B cell (primary cell): ENCODE measurements at regions not wholly inside any gene's neighbourhood (a gene's known extent, or its start where the extent isn't known, plus 50 kb on each side); places are given as distances from the start of the nearest gene placed in this dataset.

Experiments
- ATAC-seq: fragments of 200-7000 bp; cut with Tn5 transposase; one replicate; pipeline ENCODE4 v1.10.0; 2021; ENCODE audit warnings: low read depth, mild to moderate bottlenecking, moderate number of reproducible peaks, moderate library complexity
- CTCF ChIA-PET: fragments of 350-600 bp; sonication (Branson Sonifier 250); formaldehyde crosslinking; loops from one replicate; lab custom pipeline; 2021; ENCODE audit warnings: antibody characterized with exemption, inconsistent platforms; lab: Charles Lee
- POLR2A ChIA-PET: fragments of 350-600 bp; sonication (Branson Sonifier 250); formaldehyde crosslinking; loops from one replicate; lab custom pipeline; 2021; ENCODE audit warnings: antibody characterized with exemption; lab: Charles Lee
- DNase-seq: peaks from one replicate; pipeline ENCODE4 v3.0.0; 2013
- H2AFZ ChIP-seq: 2 replicates; pipeline ENCODE4 v1.6.1; 2012; ENCODE audit warnings: mild to moderate bottlenecking, low read depth, low read length; ENCODE audit not compliant: insufficient read depth, poor library complexity, severe bottlenecking
- H3K27ac ChIP-seq, 2 donors: 1 replicate in 1 of 2; 2 replicates in 1 of 2; pipeline ENCODE4 v1.5.1; 2012 to 2013; ENCODE audit warnings: low read length in 2 of 2, mild to moderate bottlenecking in 2 of 2, moderate library complexity in 1 of 2
- H3K27me3 ChIP-seq, 4 experiments: fragments of 200-600 bp in 1 of 4; sonication (generic) in 1 of 4; replicated peaks in 1 of 4; 1 replicate in 2 of 4; 2 replicates in 2 of 4; pipeline versions ENCODE4 v1.6.1 to v1.7.0; 2013 to 2016; ENCODE audit warnings: low read length in 3 of 4, mild to moderate bottlenecking in 2 of 4, mixed read lengths in 1 of 4, moderate library complexity in 1 of 4; ENCODE audit not compliant: insufficient read depth in 4 of 4, control insufficient read depth in 3 of 4; ENCODE audit errors: control extremely low read depth in 1 of 4
- H3K36me3 ChIP-seq, 2 experiments: replicated peaks in 1 of 2; 1 replicate in 1 of 2; 2 replicates in 1 of 2; pipeline versions ENCODE4 v1.6.1 to v1.7.1; 2013; ENCODE audit warnings: low read length in 1 of 2; ENCODE audit not compliant: insufficient read depth in 2 of 2, control insufficient read depth in 1 of 2; ENCODE audit errors: control extremely low read depth in 1 of 2, extremely low read depth in 1 of 2
- H3K4me1 ChIP-seq, 2 donors: fragments of 200-600 bp in 1 of 2; sonication (generic) in 1 of 2; 1 replicate in 1 of 2; 2 replicates in 1 of 2; pipeline versions ENCODE4 v1.5.1 to v1.6.1; 2013 to 2017; ENCODE audit warnings: low read length in 2 of 2; ENCODE audit not compliant: control insufficient read depth in 2 of 2, insufficient read depth in 2 of 2
- H3K4me2 ChIP-seq: replicated peaks from 2 replicates; pipeline ENCODE3; 2012; ENCODE audit warnings: mild to moderate bottlenecking, low read depth, low read length; ENCODE audit not compliant: poor library complexity, severe bottlenecking
- H3K4me3 ChIP-seq, 5 experiments: fragments of 200-600 bp in 1 of 5; sonication (generic) in 1 of 5; 1 replicate in 3 of 5; 2 replicates in 2 of 5; pipeline versions ENCODE4 v1.5.1 to v1.7.0; 2011 to 2016; ENCODE audit warnings: low read length in 4 of 5, mild to moderate bottlenecking in 4 of 5, low read depth in 2 of 5, control low read depth in 1 of 5, moderate library complexity in 1 of 5; ENCODE audit not compliant: insufficient read depth in 1 of 5; ENCODE audit errors: control extremely low read depth in 1 of 5, extremely low read depth in 1 of 5
- H3K79me2 ChIP-seq: fragments of 200-600 bp; sonication (generic); one replicate; pipeline ENCODE4 v1.6.0; 2016; ENCODE audit warnings: low read length; ENCODE audit not compliant: control insufficient read depth, insufficient read depth
- H3K9ac ChIP-seq: fragments of 200-600 bp; sonication (generic); 2 replicates; pipeline ENCODE4 v1.6.1; 2017; ENCODE audit warnings: mild to moderate bottlenecking, low read length, moderate library complexity
- H3K9me3 ChIP-seq, 3 donors: one replicate each; pipeline versions ENCODE4 v1.6.1 to v1.7.1; 2013; ENCODE audit warnings: low read length in 2 of 3; ENCODE audit not compliant: control insufficient read depth in 2 of 3, insufficient read depth in 1 of 3; ENCODE audit errors: control extremely low read depth in 1 of 3
- H4K20me1 ChIP-seq: 2 replicates; pipeline ENCODE4 v1.6.0; 2012; ENCODE audit warnings: mild to moderate bottlenecking, low read length; ENCODE audit not compliant: insufficient read depth, control insufficient read depth, poor library complexity, severe bottlenecking
- H3K27ac Mint-ChIP-seq: one replicate; pipeline ENCODE4 v1.8.0; 2021; ENCODE audit warnings: mixed read lengths
- H3K27me3 Mint-ChIP-seq: one replicate; pipeline ENCODE4 v1.8.0; 2021; ENCODE audit warnings: mixed read lengths
- H3K4me1 Mint-ChIP-seq: one replicate; pipeline ENCODE4 v1.8.0; 2021; ENCODE audit warnings: mixed read lengths
- H3K4me3 Mint-ChIP-seq: one replicate; pipeline ENCODE4 v1.8.0; 2021; ENCODE audit warnings: mixed read lengths
- H3K9me3 Mint-ChIP-seq: one replicate; pipeline ENCODE4 v1.8.0; 2022; ENCODE audit warnings: mixed read lengths; ENCODE audit not compliant: insufficient read depth
- CTCF ChIP-seq: fragments of 200-600 bp; IDR thresholded peaks from one replicate; pipeline ENCODE4 v1.8.0; 2022; ENCODE audit warnings: antibody characterized with exemption, mild to moderate bottlenecking
- EZH2 ChIP-seq: IDR thresholded peaks from 2 replicates; pipeline ENCODE4 v1.6.1; 2012; ENCODE audit warnings: borderline replicate concordance, low read depth, mild to moderate bottlenecking, moderate library complexity, low read length; ENCODE audit not compliant: insufficient read depth, poor library complexity, severe bottlenecking
- WGBS: methylation state at CpG from one replicate; pipeline ENCODE4 v1.1.5; 2013; ENCODE audit warnings: missing lambda C conversion rate; ENCODE audit not compliant: insufficient coverage; 5-methylcytosine and 5-hydroxymethylcytosine counted together
- intact Hi-C: fragments of 100-400 bp; cut with micrococcal nuclease; formaldehyde crosslinking; loops from one replicate; pipeline ENCODE4 v1.10.0; 2022

- ChIA-PET POLR2A (no interaction called here), CTCF (no interaction called here)
- no peaks in the 10 kb centered on the region for H3K79me2 ChIP-seq
- H3K4me1 ChIP-seq = no peaks in the 10 kb centered on the region
- H4K20me1 ChIP-seq = no peaks in the 10 kb centered on the region
- no CpG with 5 or more reads among the region's 2 CpGs for WGBS
- H3K36me3 ChIP-seq = no peaks in the 10 kb centered on the region
- no peak overlapping the region for H3K4me3 ChIP-seq
- Mint-ChIP-seq H3K4me3 (no peak overlapping the region), H3K27me3 (no peaks in the 10 kb centered on the region), H3K27ac (no peak overlapping the region), H3K4me1 (no peaks in the 10 kb centered on the region), H3K9me3 (no peaks in the 10 kb centered on the region)
- H2AFZ ChIP-seq = no peak overlapping the region
- intact Hi-C loops = no loop called here
- TF ChIP-seq CTCF (no peak), EZH2 (no peak)
- DNase-seq (no peak), ATAC-seq (no peak)
- no peaks in the 10 kb centered on the region for H3K9me3 ChIP-seq
- no peak overlapping the region for H3K27ac ChIP-seq
- H3K4me2 ChIP-seq = no peak overlapping the region
- no peak overlapping the region for H3K9ac ChIP-seq
- H3K27me3 ChIP-seq = no peaks in the 10 kb centered on the region
Measured at GRCh38 chr3:162512488-162512887, 1015.9 kb downstream of the OTOL1 start.

- Mint-ChIP-seq H3K27me3 (no peaks in the 10 kb centered on the region), H3K4me3 (no peak overlapping the region), H3K4me1 (no peaks in the 10 kb centered on the region), H3K27ac (no peak overlapping the region), H3K9me3 (peaks cover 2% of the 10 kb centered on the region)
- H3K4me3 ChIP-seq = no peak overlapping the region
- no peak for TF ChIP-seq CTCF
- no peaks in the 10 kb centered on the region for H3K9me3 ChIP-seq
- H3K27me3 ChIP-seq = no peaks in the 10 kb centered on the region
- H3K4me1 ChIP-seq = no peaks in the 10 kb centered on the region
- DNase-seq (no peak), ATAC-seq (no peak)
- intact Hi-C loops = no loop called here
- H4K20me1 ChIP-seq = no peaks in the 10 kb centered on the region
- H3K79me2 ChIP-seq = no peaks in the 10 kb centered on the region
- ChIA-PET POLR2A (no interaction called here), CTCF (no interaction called here)
- no peak overlapping the region for H2AFZ ChIP-seq
- no peaks in the 10 kb centered on the region for H3K36me3 ChIP-seq
- no peak overlapping the region for H3K27ac ChIP-seq
- H3K9ac ChIP-seq = no peak overlapping the region
- H3K4me2 ChIP-seq = no peak overlapping the region
Measured at GRCh38 chr3:162517110-162517509, 1020.5 kb downstream of the OTOL1 start.
